SK-N-SH (cell line): ENCODE measurements at regions not wholly inside any gene's neighbourhood (a gene's known extent, or its start where the extent isn't known, plus 50 kb on each side); places are given as distances from the start of the nearest gene placed in this dataset.

Experiments used
- CTCF ChIA-PET: fragments of 300-600, 350-600 bp; formaldehyde crosslinking; extraction: SDS; loops from one replicate; lab custom pipeline; 2021; lab: Yijun Ruan, JAX
- POLR2A ChIA-PET: fragments of 350-600 bp; sonication (Branson Sonifier 250); formaldehyde crosslinking; extraction: SDS; loops from one replicate; lab custom pipeline; 2020; ENCODE audit warnings: antibody characterized with exemption, inconsistent platforms; lab: Yijun Ruan, JAX
- DNase-seq: peaks from one replicate; pipeline ENCODE4 v3.0.0; 2012
- H2AFZ ChIP-seq: fragments of 200-600 bp; sonication (generic); 2 replicates; pipeline ENCODE4 v1.8.1; 2016; ENCODE audit warnings: antibody characterized with exemption, mild to moderate bottlenecking, low read depth
- H3F3A ChIP-seq: fragments of 200-600 bp; sonication (generic); replicated peaks from 2 replicates; pipeline ENCODE3; 2016; ENCODE audit warnings: antibody characterized with exemption, mild to moderate bottlenecking; ENCODE audit not compliant: insufficient read depth
- H3K27ac ChIP-seq, 2 experiments: fragments of 200-500 bp in 1 of 2; fragments of 200-600 bp in 1 of 2; sonication (Bioruptor generic) in 1 of 2; sonication (generic), shearing (Covaris generic) in 1 of 2; 2 replicates each; pipeline versions ENCODE4 v1.5.1 to v1.6.1; 2014 to 2016; ENCODE audit warnings: low read depth in 2 of 2, inconsistent platforms in 1 of 2, low read length in 1 of 2, mild to moderate bottlenecking in 1 of 2, mixed read lengths in 1 of 2
- H3K27me3 ChIP-seq: fragments of 200-600 bp; sonication (generic), shearing (Covaris generic); 2 replicates; pipeline ENCODE4 v1.6.1; 2016; ENCODE audit warnings: mixed run types; ENCODE audit not compliant: insufficient read depth
- H3K36me3 ChIP-seq, 2 experiments: fragments of 200-500 bp in 1 of 2; fragments of 200-600 bp in 1 of 2; sonication (Bioruptor generic) in 1 of 2; sonication (generic) in 1 of 2; replicated peaks in 1 of 2; 2 replicates each; pipeline versions ENCODE3 to v1.5.1; 2014 to 2016; ENCODE audit warnings: low read length in 1 of 2, mild to moderate bottlenecking in 1 of 2; ENCODE audit not compliant: insufficient read depth in 2 of 2, control insufficient read depth in 1 of 2
- H3K4me1 ChIP-seq, 2 experiments: fragments of 200-500 bp in 1 of 2; fragments of 200-600 bp in 1 of 2; sonication (Bioruptor generic) in 1 of 2; sonication (generic), shearing (Covaris generic) in 1 of 2; 2 replicates each; pipeline versions ENCODE4 v1.5.1 to v1.6.1; 2014 to 2016; ENCODE audit warnings: low read depth in 1 of 2, low read length in 1 of 2, mixed run types in 1 of 2; ENCODE audit not compliant: insufficient read depth in 2 of 2, control insufficient read depth in 1 of 2
- H3K4me2 ChIP-seq: fragments of 200-600 bp; sonication (generic), shearing (Covaris generic); 2 replicates; pipeline ENCODE4 v1.6.1; 2017; ENCODE audit warnings: mixed run types
- H3K4me3 ChIP-seq, 2 experiments: fragments of 200-500 bp in 1 of 2; fragments of 200-600 bp in 1 of 2; sonication (Bioruptor generic) in 1 of 2; sonication (generic), shearing (Covaris generic) in 1 of 2; 2 replicates each; pipeline versions ENCODE4 v1.5.1 to v1.8.1; 2014 to 2016; ENCODE audit warnings: low read depth in 2 of 2, inconsistent platforms in 1 of 2, low read length in 1 of 2, mild to moderate bottlenecking in 1 of 2, mixed read lengths in 1 of 2, moderate library complexity in 1 of 2
- H3K79me2 ChIP-seq: fragments of 200-600 bp; sonication (generic); 2 replicates; pipeline ENCODE4 v1.8.1; 2017; ENCODE audit warnings: mild to moderate bottlenecking; ENCODE audit not compliant: insufficient read depth
- H3K9ac ChIP-seq: fragments of 200-600 bp; sonication (generic); 2 replicates; pipeline ENCODE4 v1.6.1; 2017; ENCODE audit warnings: mixed run types
- H3K9me2 ChIP-seq: fragments of 200-600 bp; sonication (generic); 2 replicates; pipeline ENCODE4 v1.6.1; 2017; ENCODE audit warnings: mixed run types
- H3K9me3 ChIP-seq: fragments of 200-600 bp; sonication (generic); 2 replicates; pipeline ENCODE4 v1.6.1; 2017; ENCODE audit warnings: mixed run types, mild to moderate bottlenecking, moderate library complexity
- H4K20me1 ChIP-seq: fragments of 200-600 bp; sonication (generic); 2 replicates; pipeline ENCODE4 v1.6.1; 2017; ENCODE audit warnings: mild to moderate bottlenecking, mixed run types; ENCODE audit not compliant: insufficient read depth
- ELF1 ChIP-seq: IDR thresholded peaks from 2 replicates; pipeline ENCODE4 v1.4.0; 2012
- EZH2phosphoT487 ChIP-seq: fragments of 200-600 bp; sonication (generic); IDR thresholded peaks from 2 replicates; pipeline ENCODE4 v1.6.1; 2017; ENCODE audit warnings: low read depth, mixed run types, mild to moderate bottlenecking, antibody characterized with exemption, moderate library complexity, borderline replicate concordance
- FOSL2 ChIP-seq: IDR thresholded peaks from 2 replicates; pipeline ENCODE4 v1.4.0; 2012; ENCODE audit warnings: low read depth, mild to moderate bottlenecking, moderate library complexity, borderline replicate concordance
- FOXJ3 ChIP-seq: sonication (generic); formaldehyde crosslinking; IDR thresholded peaks from 2 replicates; pipeline ENCODE4 v1.5.1; 2020; ENCODE audit warnings: mild to moderate bottlenecking, missing genetic modification reagents
- FOXM1 ChIP-seq: IDR thresholded peaks from 2 replicates; pipeline ENCODE4 v1.4.0; 2012; ENCODE audit warnings: low read depth, mild to moderate bottlenecking
- GABPA ChIP-seq: IDR thresholded peaks from 2 replicates; pipeline ENCODE4 v1.4.0; 2012; ENCODE audit warnings: low read depth, mild to moderate bottlenecking
- JUND ChIP-seq: IDR thresholded peaks from 2 replicates; pipeline ENCODE4 v1.4.0; 2012
- MEF2A ChIP-seq: IDR thresholded peaks from 2 replicates; pipeline ENCODE4 v1.4.0; 2012; ENCODE audit warnings: low read depth, borderline replicate concordance
- NFIC ChIP-seq: IDR thresholded peaks from 2 replicates; pipeline ENCODE4 v1.4.0; 2012; ENCODE audit warnings: borderline replicate concordance
- NRF1 ChIP-seq: IDR thresholded peaks from 2 replicates; pipeline ENCODE4 v1.6.1; 2012; ENCODE audit warnings: low read depth, mild to moderate bottlenecking, low read length
- RAD21 ChIP-seq: IDR thresholded peaks from 2 replicates; pipeline ENCODE4 v1.6.1; 2012; ENCODE audit warnings: mild to moderate bottlenecking, low read length
- RXRA ChIP-seq: IDR thresholded peaks from 2 replicates; pipeline ENCODE4 v1.4.0; 2012; ENCODE audit warnings: low read depth, mild to moderate bottlenecking, borderline replicate concordance
- TAF1 ChIP-seq: IDR thresholded peaks from 2 replicates; pipeline ENCODE4 v1.6.1; 2012; ENCODE audit warnings: low read depth, mild to moderate bottlenecking, low read length, moderate library complexity, borderline replicate concordance
- TCF12 ChIP-seq: IDR thresholded peaks from 2 replicates; pipeline ENCODE4 v1.4.0; 2012
- YY1 ChIP-seq: IDR thresholded peaks from 2 replicates; pipeline ENCODE4 v1.4.0; 2012; ENCODE audit warnings: low read depth, mild to moderate bottlenecking
- WGBS: methylation state at CpG from one replicate; pipeline ENCODE4 v1.1.6; 2017; ENCODE audit warnings: low lambda C conversion rate; 5-methylcytosine and 5-hydroxymethylcytosine counted together
- TF ChIP-seq, protein P1 (sequence below): IDR thresholded peaks from 2 replicates; pipeline ENCODE4 v1.4.0; 2012; ENCODE audit warnings: low read depth
- TF ChIP-seq, protein P2 (sequence below): IDR thresholded peaks from 2 replicates; pipeline ENCODE4; 2012
- TF ChIP-seq, protein P3 (sequence below): IDR thresholded peaks from 2 replicates; pipeline ENCODE4 v1.6.1; 2012; ENCODE audit warnings: mild to moderate bottlenecking, low read depth, low read length, moderate library complexity
- TF ChIP-seq, protein P4 (sequence below): fragments of 150-350 bp; IDR thresholded peaks from 2 replicates; pipeline ENCODE4 v1.6.1; 2017; ENCODE audit warnings: antibody characterized with exemption, low read length, low read depth, borderline replicate concordance

DNA sequence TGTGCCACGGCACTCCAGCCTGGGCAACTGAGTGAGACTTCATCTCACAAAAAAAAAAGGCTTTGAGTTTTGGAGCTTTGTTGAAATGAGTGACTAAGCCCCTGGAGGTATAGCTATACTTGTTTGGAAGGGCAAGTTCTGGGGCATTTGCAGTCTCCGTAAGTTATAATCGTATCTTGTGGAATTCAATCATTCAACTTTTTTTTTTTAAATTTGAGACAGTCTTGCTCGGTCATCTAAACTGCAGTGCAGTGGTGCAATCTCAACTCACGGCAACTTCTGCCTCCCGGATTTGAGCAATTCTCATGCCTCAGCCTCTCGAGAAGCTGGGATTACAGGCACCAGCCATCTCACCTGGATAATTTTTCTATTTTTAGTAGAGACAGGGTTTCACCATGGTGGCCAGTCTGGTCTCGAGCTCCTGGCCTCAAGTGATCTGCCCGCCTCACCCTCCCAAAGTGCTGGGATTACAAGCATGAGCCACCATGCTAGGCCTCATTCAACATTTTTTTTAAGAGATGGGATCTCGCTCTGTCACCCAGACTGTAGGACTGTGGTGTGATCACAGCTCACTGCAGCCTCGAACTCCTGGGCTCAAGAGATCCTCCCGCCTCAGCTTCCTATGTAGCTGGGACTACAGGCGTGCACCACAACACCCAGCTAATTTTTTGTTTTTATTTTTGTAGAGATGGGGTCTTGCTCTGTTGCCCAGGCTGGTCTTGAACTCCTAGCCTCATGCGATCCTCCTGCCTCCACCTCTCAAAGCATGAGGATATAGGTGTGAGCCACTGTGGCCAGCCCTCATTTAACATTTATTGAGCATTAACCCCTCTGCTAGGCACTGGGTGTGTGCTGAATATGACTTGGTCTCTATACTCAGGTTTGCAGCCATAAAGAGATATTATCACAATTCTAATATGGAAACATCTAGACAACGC lies 133.7 kb upstream of the MAP1LC3B2 start:
- H3K36me3 ChIP-seq = no peaks in the 10 kb centered on the region
- no peaks in the 10 kb centered on the region for H3K9me2 ChIP-seq
- TF ChIP-seq JUND (no peak), YY1 (no peak), NRF1 (no peak), EZH2phosphoT487 (no peak), TAF1 (no peak), NFIC (no peak)
- TF ChIP-seq, protein P1, sequence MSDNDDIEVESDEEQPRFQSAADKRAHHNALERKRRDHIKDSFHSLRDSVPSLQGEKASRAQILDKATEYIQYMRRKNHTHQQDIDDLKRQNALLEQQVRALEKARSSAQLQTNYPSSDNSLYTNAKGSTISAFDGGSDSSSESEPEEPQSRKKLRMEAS = no peak
- TF ChIP-seq, protein P2, sequence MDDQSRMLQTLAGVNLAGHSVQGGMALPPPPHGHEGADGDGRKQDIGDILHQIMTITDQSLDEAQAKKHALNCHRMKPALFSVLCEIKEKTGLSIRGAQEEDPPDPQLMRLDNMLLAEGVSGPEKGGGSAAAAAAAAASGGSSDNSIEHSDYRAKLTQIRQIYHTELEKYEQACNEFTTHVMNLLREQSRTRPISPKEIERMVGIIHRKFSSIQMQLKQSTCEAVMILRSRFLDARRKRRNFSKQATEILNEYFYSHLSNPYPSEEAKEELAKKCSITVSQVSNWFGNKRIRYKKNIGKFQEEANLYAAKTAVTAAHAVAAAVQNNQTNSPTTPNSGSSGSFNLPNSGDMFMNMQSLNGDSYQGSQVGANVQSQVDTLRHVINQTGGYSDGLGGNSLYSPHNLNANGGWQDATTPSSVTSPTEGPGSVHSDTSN = no peak
- no peak for DNase-seq
- 0 out of 2 replicates have a peak overlapping the region, but pooled peaks have one; percentile 33 for H3K9ac ChIP-seq
- H4K20me1 ChIP-seq = no peaks in the 10 kb centered on the region
- WGBS = 90% methylated on average over 15 of the region's 15 CpGs
- peak overlapping the region; percentile 31 to 89; a peak in 3 of 4 replicates for H3K27ac ChIP-seq
- H3K9me3 ChIP-seq = no peaks in the 10 kb centered on the region
- no peak overlapping the region for H3K4me3 ChIP-seq
- H3F3A ChIP-seq = peaks cover 32% of the 10 kb centered on the region
- H3K79me2 ChIP-seq = no peaks in the 10 kb centered on the region
- H2AFZ ChIP-seq = no peak overlapping the region
- no peaks in the 10 kb centered on the region for H3K27me3 ChIP-seq
- no peak overlapping the region; the same call in 1 of the 2 replicates for H3K4me2 ChIP-seq
- peaks cover 0 to 10% of the 10 kb centered on the region in 2 experiments; a peak in 3 of 4 replicates for H3K4me1 ChIP-seq
- ChIA-PET POLR2A (no interaction called here), CTCF (no interaction called here)

DNA sequence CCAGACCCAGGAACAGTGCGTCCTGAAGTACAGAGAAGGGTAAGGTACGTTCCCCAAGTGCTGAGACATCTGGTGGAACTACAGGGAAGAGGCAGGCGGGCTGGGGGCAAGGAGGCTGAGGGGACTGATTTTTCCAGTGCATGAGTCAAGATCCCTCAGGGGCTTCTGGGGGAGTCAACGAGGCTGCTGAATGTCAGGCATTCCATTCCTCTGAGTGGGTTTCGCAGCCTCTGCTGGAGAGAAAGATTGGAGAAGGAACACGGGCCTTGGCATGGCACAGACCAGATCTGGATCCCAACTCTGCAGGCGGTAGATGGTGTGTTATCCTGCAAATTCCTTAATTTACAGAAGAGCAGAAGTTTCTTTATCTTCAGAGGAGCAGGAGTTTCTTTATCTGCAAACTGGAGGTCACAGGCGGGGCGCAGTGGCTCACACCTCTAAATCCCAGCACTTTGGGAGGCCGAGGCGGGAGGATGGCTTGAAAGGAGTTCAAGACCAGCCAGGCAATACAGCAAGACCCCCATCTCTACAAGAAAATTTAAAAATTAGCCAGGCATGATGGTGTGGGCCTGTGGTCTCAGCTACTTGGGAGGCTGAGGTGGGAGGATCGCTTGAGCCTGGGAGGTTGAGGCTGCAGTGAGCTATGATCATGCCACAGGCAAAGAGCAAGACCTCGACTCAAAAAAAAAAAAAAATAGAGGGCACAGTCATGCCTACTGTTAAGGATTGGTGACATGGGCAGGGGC lies 132.6 kb upstream of the MAP1LC3B2 start:
- no peaks in the 10 kb centered on the region for H3K27me3 ChIP-seq
- peak overlapping the region; percentile 31 to 89; a peak in 3 of 4 replicates for H3K27ac ChIP-seq
- H3K79me2 ChIP-seq = no peaks in the 10 kb centered on the region
- ChIA-PET POLR2A (no interaction called here), CTCF (no interaction called here)
- no peaks in the 10 kb centered on the region for H4K20me1 ChIP-seq
- H3K9me3 ChIP-seq = no peaks in the 10 kb centered on the region
- peak overlapping the region; percentile 33; the same call in 1 of the 2 replicates for H3K9ac ChIP-seq
- H2AFZ ChIP-seq = no peak overlapping the region; the same call in 1 of the 2 replicates
- H3K9me2 ChIP-seq = no peaks in the 10 kb centered on the region
- 38% methylated on average over 13 of the region's 13 CpGs for WGBS
- H3K4me2 ChIP-seq = peak overlapping the region; percentile 45; the same call in 1 of the 2 replicates
- no peaks in the 10 kb centered on the region for H3K36me3 ChIP-seq
- H3K4me1 ChIP-seq = peaks cover 0 to 10% of the 10 kb centered on the region in 2 experiments; a peak in 3 of 4 replicates
- peak; percentile 35 for DNase-seq
- H3K4me3 ChIP-seq = no peak overlapping the region
- peaks cover 32% of the 10 kb centered on the region for H3F3A ChIP-seq
- TF ChIP-seq, protein P3, sequence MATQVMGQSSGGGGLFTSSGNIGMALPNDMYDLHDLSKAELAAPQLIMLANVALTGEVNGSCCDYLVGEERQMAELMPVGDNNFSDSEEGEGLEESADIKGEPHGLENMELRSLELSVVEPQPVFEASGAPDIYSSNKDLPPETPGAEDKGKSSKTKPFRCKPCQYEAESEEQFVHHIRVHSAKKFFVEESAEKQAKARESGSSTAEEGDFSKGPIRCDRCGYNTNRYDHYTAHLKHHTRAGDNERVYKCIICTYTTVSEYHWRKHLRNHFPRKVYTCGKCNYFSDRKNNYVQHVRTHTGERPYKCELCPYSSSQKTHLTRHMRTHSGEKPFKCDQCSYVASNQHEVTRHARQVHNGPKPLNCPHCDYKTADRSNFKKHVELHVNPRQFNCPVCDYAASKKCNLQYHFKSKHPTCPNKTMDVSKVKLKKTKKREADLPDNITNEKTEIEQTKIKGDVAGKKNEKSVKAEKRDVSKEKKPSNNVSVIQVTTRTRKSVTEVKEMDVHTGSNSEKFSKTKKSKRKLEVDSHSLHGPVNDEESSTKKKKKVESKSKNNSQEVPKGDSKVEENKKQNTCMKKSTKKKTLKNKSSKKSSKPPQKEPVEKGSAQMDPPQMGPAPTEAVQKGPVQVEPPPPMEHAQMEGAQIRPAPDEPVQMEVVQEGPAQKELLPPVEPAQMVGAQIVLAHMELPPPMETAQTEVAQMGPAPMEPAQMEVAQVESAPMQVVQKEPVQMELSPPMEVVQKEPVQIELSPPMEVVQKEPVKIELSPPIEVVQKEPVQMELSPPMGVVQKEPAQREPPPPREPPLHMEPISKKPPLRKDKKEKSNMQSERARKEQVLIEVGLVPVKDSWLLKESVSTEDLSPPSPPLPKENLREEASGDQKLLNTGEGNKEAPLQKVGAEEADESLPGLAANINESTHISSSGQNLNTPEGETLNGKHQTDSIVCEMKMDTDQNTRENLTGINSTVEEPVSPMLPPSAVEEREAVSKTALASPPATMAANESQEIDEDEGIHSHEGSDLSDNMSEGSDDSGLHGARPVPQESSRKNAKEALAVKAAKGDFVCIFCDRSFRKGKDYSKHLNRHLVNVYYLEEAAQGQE = 0 out of 2 replicates have a peak, but pooled peaks have one; percentile 57
- peak; percentile 64; the same call in 1 of the 2 replicates for TF ChIP-seq MEF2A
- TF ChIP-seq TCF12 = peak; percentile 93
- TF ChIP-seq FOSL2 = peak; percentile 96
- no peak for TF ChIP-seq EZH2phosphoT487
- TF ChIP-seq TAF1 = peak; percentile 48; the same call in 1 of the 2 replicates
- TF ChIP-seq GABPA = no peak
- TF ChIP-seq RAD21 = peak; percentile 21; the same call in 1 of the 2 replicates
- no peak for TF ChIP-seq ELF1
- TF ChIP-seq YY1 = peak; percentile 61; the same call in 1 of the 2 replicates
- no peak for TF ChIP-seq FOXM1
- no peak for TF ChIP-seq FOXJ3 (CRISPR knock-in tag)
- TF ChIP-seq NFIC = peak; percentile 84
- TF ChIP-seq, protein P1 = peak; percentile 87; the same call in 1 of the 2 replicates
- TF ChIP-seq, protein P4, sequence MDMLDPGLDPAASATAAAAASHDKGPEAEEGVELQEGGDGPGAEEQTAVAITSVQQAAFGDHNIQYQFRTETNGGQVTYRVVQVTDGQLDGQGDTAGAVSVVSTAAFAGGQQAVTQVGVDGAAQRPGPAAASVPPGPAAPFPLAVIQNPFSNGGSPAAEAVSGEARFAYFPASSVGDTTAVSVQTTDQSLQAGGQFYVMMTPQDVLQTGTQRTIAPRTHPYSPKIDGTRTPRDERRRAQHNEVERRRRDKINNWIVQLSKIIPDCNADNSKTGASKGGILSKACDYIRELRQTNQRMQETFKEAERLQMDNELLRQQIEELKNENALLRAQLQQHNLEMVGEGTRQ = no peak
- TF ChIP-seq RXRA = peak; percentile 77
